ENCODE measurements at regions not wholly inside any gene's neighbourhood (a gene's known extent, or its start where the extent isn't known, plus 50 kb on each side); places are given as distances from the start of the nearest gene placed in this dataset.

- Histone ChIP-seq H3K4me3 (no peak overlapping the region), H3K27ac (no peak overlapping the region), H3K9me3 (no peaks in the 10 kb centered on the region), H3K4me1 (no peaks in the 10 kb centered on the region), H3K27me3 (no peaks in the 10 kb centered on the region), H3K36me3 (no peaks in the 10 kb centered on the region)
- no peak for DNase-seq (ENCODE audit: low spot score in 2 of 2)
- no peak for TF ChIP-seq POLR2A (IDR thresholded peaks at IDR 0.05)
- no peak for TF ChIP-seq POLR2AphosphoS5 (IDR thresholded peaks at IDR 0.05)
- TF ChIP-seq CTCF (IDR thresholded peaks at IDR 0.05) = no peak
- intact Hi-C loops (cut with DNase I; ENCODE audit: low total_unique reads) = no loop called here
These were observed 208.5 kb upstream of the FN1 start for GRCh38 chr2:215644233-215644897.

GRCh38 chr2:215638687-215639086, 202.8 kb upstream of the FN1 start:
- Histone ChIP-seq H3K27me3 (no peaks in the 10 kb centered on the region), H3K36me3 (no peaks in the 10 kb centered on the region), H3K4me3 (no peak overlapping the region), H3K4me1 (no peaks in the 10 kb centered on the region), H3K9me3 (no peaks in the 10 kb centered on the region), H3K27ac (no peak overlapping the region)
- no peak for TF ChIP-seq POLR2AphosphoS5 (IDR thresholded peaks at IDR 0.05)
- intact Hi-C loops (cut with DNase I; ENCODE audit: low total_unique reads) = no loop called here
- DNase-seq (ENCODE audit: low spot score in 2 of 2) = no peak

DNA sequence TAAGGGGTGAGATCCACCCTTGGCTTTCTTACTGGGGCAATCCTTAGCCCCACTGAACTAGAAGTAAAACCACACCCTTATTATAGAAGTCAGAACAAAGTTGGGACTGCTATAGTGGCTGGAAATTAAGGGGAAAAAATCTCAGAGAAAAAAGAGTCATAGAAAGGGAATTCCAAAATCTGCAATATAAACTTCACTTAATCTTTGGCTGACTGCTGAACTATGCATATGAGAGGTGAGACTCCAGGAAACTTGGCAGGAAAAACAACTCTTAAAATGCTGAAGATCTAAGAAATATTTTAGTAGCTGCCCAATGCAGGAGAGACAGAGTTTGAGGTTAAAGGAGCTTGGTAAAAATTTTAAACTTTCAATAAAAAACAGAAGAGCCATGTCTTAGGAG, 201.8 kb upstream of the FN1 start:
- Histone ChIP-seq H3K9me3 (peaks cover 0 to 10% of the 10 kb centered on the region in 2 donors), H3K36me3 (no peaks in the 10 kb centered on the region), H3K27me3 (no peaks in the 10 kb centered on the region), H3K4me1 (no peaks in the 10 kb centered on the region), H3K27ac (no peak overlapping the region), H3K4me3 (no peak overlapping the region)
- intact Hi-C loops (cut with DNase I; ENCODE audit: low total_unique reads) = no loop called here
- DNase-seq (ENCODE audit: low spot score in 2 of 2) = no peak
- TF ChIP-seq POLR2A (IDR thresholded peaks at IDR 0.05) = no peak
- no peak for TF ChIP-seq CTCF (IDR thresholded peaks at IDR 0.05)
- TF ChIP-seq POLR2AphosphoS5 (IDR thresholded peaks at IDR 0.05) = no peak

DNA sequence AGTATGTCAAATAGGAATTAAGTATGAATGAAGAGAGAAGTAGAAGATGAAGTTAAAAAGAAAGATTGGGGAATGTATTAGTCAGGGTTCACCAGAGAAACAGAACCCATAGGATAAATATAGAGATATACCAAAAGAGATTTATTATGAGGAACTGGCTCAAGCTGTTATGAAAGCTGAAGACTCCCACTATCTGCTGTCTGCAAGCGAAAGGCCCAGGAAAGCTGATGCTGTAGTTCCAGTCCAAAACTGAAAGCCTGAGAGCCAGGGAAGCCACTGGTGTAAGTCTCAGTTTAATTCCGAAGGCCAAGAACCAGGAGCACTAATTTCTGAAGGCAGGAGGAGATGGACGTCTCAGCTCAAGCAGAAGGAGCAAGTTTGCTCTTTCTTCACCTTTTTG, 200.9 kb upstream of the FN1 start:
- no peak overlapping the region for H3K4me3 ChIP-seq
- no peak overlapping the region for H3K27ac ChIP-seq
- no peaks in the 10 kb centered on the region for H3K27me3 ChIP-seq
- TF ChIP-seq POLR2A (IDR thresholded peaks at IDR 0.05) = no peak
- TF ChIP-seq POLR2AphosphoS5 (IDR thresholded peaks at IDR 0.05) = no peak
- no peak for TF ChIP-seq CTCF (IDR thresholded peaks at IDR 0.05)
- intact Hi-C loops (cut with DNase I; ENCODE audit: low total_unique reads) = no loop called here
- H3K36me3 ChIP-seq = no peaks in the 10 kb centered on the region
- H3K9me3 ChIP-seq = peaks cover 0 to 14% of the 10 kb centered on the region in 2 donors
- no peak for DNase-seq (ENCODE audit: low spot score in 2 of 2)
- no peaks in the 10 kb centered on the region for H3K4me1 ChIP-seq

GRCh38 chr2:215635788-215636139, 199.9 kb upstream of the FN1 start:
- intact Hi-C loops (cut with DNase I; ENCODE audit: low total_unique reads) = no loop called here
- Histone ChIP-seq H3K4me1 (no peaks in the 10 kb centered on the region), H3K36me3 (no peaks in the 10 kb centered on the region), H3K4me3 (no peak overlapping the region), H3K27me3 (no peaks in the 10 kb centered on the region), H3K9me3 (peaks cover 0 to 16% of the 10 kb centered on the region in 2 donors), H3K27ac (no peak overlapping the region)
- TF ChIP-seq CTCF (IDR thresholded peaks at IDR 0.05) (no peak), POLR2AphosphoS5 (IDR thresholded peaks at IDR 0.05) (no peak), POLR2A (IDR thresholded peaks at IDR 0.05) (no peak)
- DNase-seq (ENCODE audit: low spot score in 2 of 2) = no peak
